Neuronal stem cell (in vitro differentiated cells): ENCODE measurements at regions not wholly inside any gene's neighbourhood (a gene's known extent, or its start where the extent isn't known, plus 50 kb on each side); places are given as distances from the start of the nearest gene placed in this dataset.

Source experiments
- DNase-seq: peaks from one replicate; pipeline ENCODE4 v3.0.0-alpha.2; 2013; ENCODE audit warnings: low spot score
- H2AFZ ChIP-seq: one replicate; pipeline ENCODE4 v1.6.1; 2013; ENCODE audit warnings: mild to moderate bottlenecking, low read length, inconsistent platforms
- H2AK5ac ChIP-seq: 2 replicates; pipeline ENCODE4 v1.6.1; 2013; ENCODE audit warnings: low read depth, mild to moderate bottlenecking, inconsistent platforms, low read length, moderate library complexity, mixed read lengths
- H2BK120ac ChIP-seq: 2 replicates; pipeline ENCODE4 v1.6.1; 2013; ENCODE audit warnings: low read depth, mild to moderate bottlenecking, inconsistent platforms, low read length, moderate library complexity, mixed read lengths
- H2BK12ac ChIP-seq: one replicate; pipeline ENCODE4 v1.6.1; 2013; ENCODE audit warnings: low read length, inconsistent platforms
- H2BK15ac ChIP-seq: 2 replicates; pipeline ENCODE4 v1.6.1; 2013; ENCODE audit warnings: mild to moderate bottlenecking, low read length, inconsistent platforms, mixed read lengths
- H2BK5ac ChIP-seq: one replicate; pipeline ENCODE4 v1.6.1; 2013; ENCODE audit warnings: inconsistent platforms, mild to moderate bottlenecking, low read length, moderate library complexity
- H3K14ac ChIP-seq: one replicate; pipeline ENCODE4 v1.6.1; 2013; ENCODE audit warnings: low read length, inconsistent platforms
- H3K18ac ChIP-seq: 2 replicates; pipeline ENCODE4 v1.6.1; 2013; ENCODE audit warnings: low read length, inconsistent platforms
- H3K23ac ChIP-seq: 2 replicates; pipeline ENCODE4 v1.6.1; 2013; ENCODE audit warnings: low read depth, mild to moderate bottlenecking, mixed read lengths, low read length, inconsistent platforms; ENCODE audit not compliant: poor library complexity
- H3K27ac ChIP-seq: replicated peaks from 3 replicates; pipeline ENCODE4 v1.5.1; 2013; ENCODE audit warnings: low read length, inconsistent platforms
- H3K27me3 ChIP-seq, 3 experiments: 2 replicates each; pipeline ENCODE4 v1.6.1; 2013; ENCODE audit warnings: low read length in 3 of 3, mild to moderate bottlenecking in 2 of 3, inconsistent platforms in 1 of 3, low read depth in 1 of 3, mixed read lengths in 1 of 3, moderate library complexity in 1 of 3; ENCODE audit not compliant: control insufficient read depth in 3 of 3, insufficient read depth in 3 of 3
- H3K36me3 ChIP-seq, 2 donors: replicated peaks in 1 of 2; 2 replicates each; pipeline ENCODE4 v1.6.1; 2013; ENCODE audit warnings: low read length in 2 of 2; ENCODE audit not compliant: control insufficient read depth in 2 of 2, insufficient read depth in 2 of 2
- H3K4ac ChIP-seq: 2 replicates; pipeline ENCODE4 v1.6.1; 2013; ENCODE audit warnings: inconsistent platforms, mild to moderate bottlenecking, low read length, moderate library complexity
- H3K4me1 ChIP-seq, 2 donors: 1 replicate in 1 of 2; 2 replicates in 1 of 2; pipeline ENCODE4 v1.6.1; 2013; ENCODE audit warnings: low read length in 2 of 2, low read depth in 1 of 2; ENCODE audit not compliant: control insufficient read depth in 2 of 2, insufficient read depth in 1 of 2
- H3K4me2 ChIP-seq: one replicate; pipeline ENCODE4 v1.6.1; 2013; ENCODE audit warnings: mild to moderate bottlenecking, low read length, inconsistent platforms; ENCODE audit not compliant: insufficient read depth, poor library complexity, severe bottlenecking
- H3K4me3 ChIP-seq, 2 donors: 2 replicates each; pipeline ENCODE4 v1.5.1; 2013; ENCODE audit warnings: low read length in 2 of 2, mild to moderate bottlenecking in 2 of 2, inconsistent platforms in 1 of 2, moderate library complexity in 1 of 2
- H3K79me1 ChIP-seq: one replicate; pipeline ENCODE4 v1.6.1; 2013; ENCODE audit warnings: low read depth, mild to moderate bottlenecking, inconsistent platforms, low read length, moderate library complexity
- H3K9ac ChIP-seq: one replicate; pipeline ENCODE4 v1.6.1; 2013; ENCODE audit warnings: mild to moderate bottlenecking, low read depth, low read length, inconsistent platforms; ENCODE audit not compliant: poor library complexity
- H3K9me3 ChIP-seq, 2 donors: replicated peaks in 1 of 2; 2 replicates each; pipeline versions ENCODE3 to v1.6.1; 2013; ENCODE audit warnings: low read length in 2 of 2, mild to moderate bottlenecking in 2 of 2, inconsistent platforms in 1 of 2, low read depth in 1 of 2, mixed read lengths in 1 of 2, moderate library complexity in 1 of 2; ENCODE audit not compliant: control insufficient read depth in 2 of 2, insufficient read depth in 1 of 2
- H4K8ac ChIP-seq: one replicate; pipeline ENCODE4 v1.6.1; 2013; ENCODE audit warnings: low read depth, mild to moderate bottlenecking, inconsistent platforms, low read length, moderate library complexity
- H4K91ac ChIP-seq: one replicate; pipeline ENCODE4 v1.6.1; 2013; ENCODE audit warnings: low read length, low read depth, mild to moderate bottlenecking, inconsistent platforms; ENCODE audit not compliant: poor library complexity
- WGBS, 2 donors: extraction: QIAGEN DNeasy Blood & Tissue Kit; methylation state at CpG; one replicate each; pipeline ENCODE4 v1.1.7; 2013; ENCODE audit warnings: missing lambda C conversion rate in 2 of 2, mixed read lengths in 1 of 2; ENCODE audit not compliant: insufficient read length in 2 of 2, insufficient replicate concordance in 1 of 2; ENCODE audit errors: extremely low coverage in 2 of 2; 5-methylcytosine and 5-hydroxymethylcytosine counted together

DNA sequence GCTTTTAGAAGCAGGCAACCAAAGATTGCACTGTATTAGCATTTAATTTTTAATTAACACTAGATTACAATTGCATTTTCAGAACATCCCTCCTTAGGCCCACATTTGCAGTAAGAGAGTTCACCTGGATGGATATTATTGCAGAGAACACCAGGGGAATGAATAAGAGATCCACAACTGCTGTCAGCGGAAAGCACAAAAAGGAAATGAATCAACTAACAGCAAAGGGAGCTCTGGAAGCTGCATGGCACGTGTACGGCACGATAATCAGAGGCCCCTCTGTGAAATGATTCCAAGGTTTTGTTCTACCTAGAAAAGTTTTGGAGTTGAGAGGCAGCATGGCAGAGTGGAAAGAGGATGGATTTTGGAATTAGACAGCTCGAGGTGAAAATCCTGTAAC is 361.2 kb upstream of the C9orf72 start:
- Histone ChIP-seq H3K23ac (no peak overlapping the region), H3K4ac (no peak overlapping the region), H2AFZ (peak overlapping the region; percentile 76), H3K4me2 (no peak overlapping the region), H2AK5ac (no peak overlapping the region), H3K18ac (no peak overlapping the region), H3K14ac (no peak overlapping the region), H3K9ac (no peak overlapping the region), H3K4me1 (peaks cover 2 to 11% of the 10 kb centered on the region in 2 donors), H2BK15ac (no peak overlapping the region), H3K79me1 (no peaks in the 10 kb centered on the region), H3K9me3 (no peaks in the 10 kb centered on the region), H3K27ac (no peak overlapping the region), H3K36me3 (no peaks in the 10 kb centered on the region), H4K91ac (no peak overlapping the region), H2BK120ac (no peak overlapping the region), H4K8ac (no peak overlapping the region), H2BK5ac (no peak overlapping the region), H3K4me3 (no peak overlapping the region), H3K27me3 (no peaks in the 10 kb centered on the region), H2BK12ac (no peak overlapping the region)
- DNase-seq, result no peak
- WGBS, 2 donors, result no CpG with 5 or more reads among the region's 5 CpGs

DNA sequence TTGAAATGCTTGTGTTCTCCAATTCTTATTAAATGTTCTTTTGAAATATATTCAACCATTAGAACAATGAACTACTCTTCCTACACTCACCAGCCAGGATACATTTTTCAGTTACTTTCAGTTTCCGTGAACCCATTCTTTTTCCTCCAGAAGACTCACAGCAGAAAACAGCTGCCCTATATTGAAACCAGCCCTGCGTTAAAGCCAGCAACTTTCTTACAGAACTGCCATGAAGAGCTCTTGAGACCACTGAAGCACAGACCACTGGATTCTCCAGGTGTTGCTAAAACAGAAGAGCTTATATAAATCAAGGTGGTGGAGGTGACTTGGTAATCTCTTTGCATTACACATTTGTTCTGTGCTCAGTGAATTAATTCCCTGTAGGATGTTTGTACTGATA is 365.9 kb upstream of the C9orf72 start:
- H3K18ac ChIP-seq, result no peak overlapping the region
- no peak overlapping the region for H3K4me2 ChIP-seq
- H3K9me3 ChIP-seq, result no peaks in the 10 kb centered on the region
- WGBS, 2 donors, result no CpG with 5 or more reads among the region's 2 CpGs
- H3K79me1 ChIP-seq, result no peaks in the 10 kb centered on the region
- H3K4me1 ChIP-seq, result peaks cover 5% of the 10 kb centered on the region in 2 donors
- H3K4me3 ChIP-seq, result no peak overlapping the region
- H2BK120ac ChIP-seq, result no peak overlapping the region
- no peak overlapping the region for H3K14ac ChIP-seq
- H3K4ac ChIP-seq, result no peak overlapping the region
- H4K91ac ChIP-seq, result no peak overlapping the region
- H3K9ac ChIP-seq, result no peak overlapping the region
- no peak overlapping the region for H2AK5ac ChIP-seq
- no peak overlapping the region for H3K27ac ChIP-seq
- H4K8ac ChIP-seq, result no peak overlapping the region
- H3K27me3 ChIP-seq, result no peaks in the 10 kb centered on the region
- no peak overlapping the region for H2BK12ac ChIP-seq
- no peak for DNase-seq
- peak overlapping the region; percentile 3 for H2AFZ ChIP-seq
- no peak overlapping the region for H2BK15ac ChIP-seq
- H2BK5ac ChIP-seq, result no peak overlapping the region
- H3K23ac ChIP-seq, result no peak overlapping the region
- H3K36me3 ChIP-seq, result no peaks in the 10 kb centered on the region

DNA sequence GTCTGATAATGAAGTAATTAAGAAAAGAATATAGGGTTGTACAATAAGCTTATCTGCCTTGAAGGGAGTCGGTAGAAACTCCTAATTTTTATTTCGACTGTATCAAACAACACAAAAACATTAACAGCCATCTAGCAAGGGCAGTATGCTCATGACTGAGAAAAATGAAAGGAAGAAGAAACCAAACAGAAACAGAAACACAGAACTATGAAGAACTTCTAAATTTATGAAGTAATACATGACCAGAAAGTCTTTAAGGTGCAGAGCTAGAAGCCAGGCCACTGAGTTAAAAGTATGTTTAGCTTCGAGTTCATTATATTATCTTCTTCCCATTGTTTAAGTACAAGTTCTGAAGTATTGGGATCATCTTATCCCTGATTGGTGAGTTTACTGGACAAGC is 367.3 kb upstream of the C9orf72 start:
- Histone ChIP-seq H2BK5ac (no peak overlapping the region), H3K9me3 (no peaks in the 10 kb centered on the region), H2BK15ac (no peak overlapping the region), H3K4me1 (peaks cover 0 to 5% of the 10 kb centered on the region in 2 donors), H3K79me1 (no peaks in the 10 kb centered on the region), H4K8ac (no peak overlapping the region), H2AK5ac (no peak overlapping the region), H3K18ac (no peak overlapping the region), H2BK12ac (no peak overlapping the region), H3K4me3 (no peak overlapping the region), H3K9ac (no peak overlapping the region), H3K27me3 (no peaks in the 10 kb centered on the region), H3K4ac (no peak overlapping the region), H2AFZ (no peak overlapping the region), H4K91ac (no peak overlapping the region), H3K4me2 (no peak overlapping the region), H3K14ac (no peak overlapping the region), H3K36me3 (no peaks in the 10 kb centered on the region), H3K23ac (no peak overlapping the region), H2BK120ac (no peak overlapping the region), H3K27ac (no peak overlapping the region)
- no CpG with 5 or more reads among the region's 3 CpGs for WGBS, 2 donors
- no peak for DNase-seq

- Histone ChIP-seq H2BK12ac (no peak overlapping the region), H3K18ac (no peak overlapping the region), H3K27ac (no peak overlapping the region), H2BK5ac (no peak overlapping the region), H2BK15ac (no peak overlapping the region), H3K9me3 (no peaks in the 10 kb centered on the region), H3K36me3 (no peaks in the 10 kb centered on the region), H3K14ac (no peak overlapping the region), H3K27me3 (no peaks in the 10 kb centered on the region), H2AFZ (no peak overlapping the region), H2AK5ac (no peak overlapping the region), H3K9ac (no peak overlapping the region), H3K79me1 (no peaks in the 10 kb centered on the region), H4K91ac (no peak overlapping the region), H3K23ac (no peak overlapping the region), H2BK120ac (no peak overlapping the region), H4K8ac (no peak overlapping the region), H3K4ac (no peak overlapping the region), H3K4me2 (no peak overlapping the region), H3K4me3 (no peak overlapping the region), H3K4me1 (peaks cover 0 to 5% of the 10 kb centered on the region in 2 donors)
- DNase-seq, result peak; percentile 9
- no CpG with 5 or more reads among the region's 1 CpG for WGBS, 2 donors
Measured at GRCh38 chr9:27943501-27943900, 370.2 kb upstream of the C9orf72 start.
